ENCODE measurements at regions not wholly inside any gene's neighbourhood (a gene's known extent, or its start where the extent isn't known, plus 50 kb on each side); places are given as distances from the start of the nearest gene placed in this dataset.

- no peak for TF ChIP-seq CTCF (IDR thresholded peaks at IDR 0.05)
- no peak for TF ChIP-seq POLR2A (IDR thresholded peaks at IDR 0.05)
These were observed 1441.0 kb downstream of the BRINP3 start for GRCh38 chr1:189036628-189037027.

All from esophagus squamous epithelium (tissue), 4 donors.